HL-60 (cell line): ENCODE measurements at regions not wholly inside any gene's neighbourhood (a gene's known extent, or its start where the extent isn't known, plus 50 kb on each side); places are given as distances from the start of the nearest gene placed in this dataset.

Source experiments
- DNase-seq, 2 experiments: peaks; one replicate each; pipeline ENCODE4 v3.0.0-alpha.2; 2010 to 2020; ENCODE audit warnings: low read depth in 1 of 2, low spot score in 1 of 2
- H3K27ac ChIP-seq: fragments of 250-450 bp; sonication (Bioruptor Pico); replicated peaks from 2 replicates; pipeline ENCODE4 v1.5.1; 2020; ENCODE audit warnings: mild to moderate bottlenecking, moderate library complexity
- H3K27me3 ChIP-seq: fragments of 250-450 bp; sonication (Bioruptor Pico); 2 replicates; pipeline ENCODE4 v1.5.1; 2021; ENCODE audit warnings: mild to moderate bottlenecking, moderate library complexity; ENCODE audit not compliant: insufficient read depth, poor library complexity, severe bottlenecking
- H3K4me3 ChIP-seq: replicated peaks from 2 replicates; pipeline ENCODE4 v1.5.1; 2011; ENCODE audit warnings: mild to moderate bottlenecking, control low read depth, low read length; ENCODE audit not compliant: insufficient read depth
- GABPA ChIP-seq: IDR thresholded peaks from 2 replicates; pipeline ENCODE4 v1.6.1; 2012; ENCODE audit warnings: low read depth
- POLR2AphosphoS5 ChIP-seq: IDR thresholded peaks from 2 replicates; pipeline ENCODE4 v1.6.1; 2012; ENCODE audit warnings: low read depth
- SPI1 ChIP-seq: IDR thresholded peaks from 2 replicates; pipeline ENCODE4 v1.6.1; 2012; ENCODE audit warnings: low read depth, mild to moderate bottlenecking, borderline replicate concordance
- TF ChIP-seq, protein P1 (sequence below): IDR thresholded peaks from 2 replicates; pipeline ENCODE4 v1.6.1; 2012; ENCODE audit warnings: low read depth; ENCODE audit not compliant: insufficient replicate concordance
- TF ChIP-seq, protein P2 (sequence below): IDR thresholded peaks from one replicate; pipeline ENCODE4 v1.5.1; 2011; ENCODE audit warnings: low read length, control low read depth, inconsistent platforms; ENCODE audit not compliant: insufficient read depth

DNA sequence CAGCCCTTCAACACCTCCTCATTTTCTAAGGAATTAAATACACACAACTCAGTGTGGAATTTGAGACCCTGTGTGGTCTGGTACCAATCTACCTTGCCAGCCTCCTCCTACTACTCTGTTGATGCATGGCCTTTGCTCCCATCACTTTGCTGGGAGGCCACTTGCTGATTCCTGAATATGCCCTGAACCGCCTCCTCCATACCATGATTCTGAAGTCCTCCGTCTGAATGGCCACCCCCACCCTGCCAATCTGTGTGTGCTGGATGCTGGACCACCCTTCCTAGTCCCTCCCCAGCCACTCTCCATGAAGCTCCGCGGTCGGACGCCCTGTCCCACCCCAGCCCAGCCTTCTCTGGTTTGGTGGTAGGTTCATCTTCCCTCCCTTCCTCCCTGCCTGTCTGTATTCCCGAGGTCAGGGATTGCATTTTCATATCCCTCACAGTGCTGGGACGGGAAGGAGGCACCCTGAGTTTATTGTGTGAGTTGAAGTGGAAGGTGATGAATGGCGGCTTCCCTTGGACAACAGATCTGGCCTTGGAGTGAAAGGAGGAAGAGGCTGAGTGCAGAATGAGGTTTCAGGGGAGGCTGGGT lies 138.3 kb downstream of the CDC5L start:
- Histone ChIP-seq H3K27me3 (peaks cover 5% of the 10 kb centered on the region), H3K27ac (no peak overlapping the region), H3K4me3 (no peak overlapping the region)
- TF ChIP-seq POLR2AphosphoS5 (no peak), SPI1 (no peak), GABPA (no peak)
- TF ChIP-seq, protein P1, sequence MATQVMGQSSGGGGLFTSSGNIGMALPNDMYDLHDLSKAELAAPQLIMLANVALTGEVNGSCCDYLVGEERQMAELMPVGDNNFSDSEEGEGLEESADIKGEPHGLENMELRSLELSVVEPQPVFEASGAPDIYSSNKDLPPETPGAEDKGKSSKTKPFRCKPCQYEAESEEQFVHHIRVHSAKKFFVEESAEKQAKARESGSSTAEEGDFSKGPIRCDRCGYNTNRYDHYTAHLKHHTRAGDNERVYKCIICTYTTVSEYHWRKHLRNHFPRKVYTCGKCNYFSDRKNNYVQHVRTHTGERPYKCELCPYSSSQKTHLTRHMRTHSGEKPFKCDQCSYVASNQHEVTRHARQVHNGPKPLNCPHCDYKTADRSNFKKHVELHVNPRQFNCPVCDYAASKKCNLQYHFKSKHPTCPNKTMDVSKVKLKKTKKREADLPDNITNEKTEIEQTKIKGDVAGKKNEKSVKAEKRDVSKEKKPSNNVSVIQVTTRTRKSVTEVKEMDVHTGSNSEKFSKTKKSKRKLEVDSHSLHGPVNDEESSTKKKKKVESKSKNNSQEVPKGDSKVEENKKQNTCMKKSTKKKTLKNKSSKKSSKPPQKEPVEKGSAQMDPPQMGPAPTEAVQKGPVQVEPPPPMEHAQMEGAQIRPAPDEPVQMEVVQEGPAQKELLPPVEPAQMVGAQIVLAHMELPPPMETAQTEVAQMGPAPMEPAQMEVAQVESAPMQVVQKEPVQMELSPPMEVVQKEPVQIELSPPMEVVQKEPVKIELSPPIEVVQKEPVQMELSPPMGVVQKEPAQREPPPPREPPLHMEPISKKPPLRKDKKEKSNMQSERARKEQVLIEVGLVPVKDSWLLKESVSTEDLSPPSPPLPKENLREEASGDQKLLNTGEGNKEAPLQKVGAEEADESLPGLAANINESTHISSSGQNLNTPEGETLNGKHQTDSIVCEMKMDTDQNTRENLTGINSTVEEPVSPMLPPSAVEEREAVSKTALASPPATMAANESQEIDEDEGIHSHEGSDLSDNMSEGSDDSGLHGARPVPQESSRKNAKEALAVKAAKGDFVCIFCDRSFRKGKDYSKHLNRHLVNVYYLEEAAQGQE: no peak
- TF ChIP-seq, protein P2, sequence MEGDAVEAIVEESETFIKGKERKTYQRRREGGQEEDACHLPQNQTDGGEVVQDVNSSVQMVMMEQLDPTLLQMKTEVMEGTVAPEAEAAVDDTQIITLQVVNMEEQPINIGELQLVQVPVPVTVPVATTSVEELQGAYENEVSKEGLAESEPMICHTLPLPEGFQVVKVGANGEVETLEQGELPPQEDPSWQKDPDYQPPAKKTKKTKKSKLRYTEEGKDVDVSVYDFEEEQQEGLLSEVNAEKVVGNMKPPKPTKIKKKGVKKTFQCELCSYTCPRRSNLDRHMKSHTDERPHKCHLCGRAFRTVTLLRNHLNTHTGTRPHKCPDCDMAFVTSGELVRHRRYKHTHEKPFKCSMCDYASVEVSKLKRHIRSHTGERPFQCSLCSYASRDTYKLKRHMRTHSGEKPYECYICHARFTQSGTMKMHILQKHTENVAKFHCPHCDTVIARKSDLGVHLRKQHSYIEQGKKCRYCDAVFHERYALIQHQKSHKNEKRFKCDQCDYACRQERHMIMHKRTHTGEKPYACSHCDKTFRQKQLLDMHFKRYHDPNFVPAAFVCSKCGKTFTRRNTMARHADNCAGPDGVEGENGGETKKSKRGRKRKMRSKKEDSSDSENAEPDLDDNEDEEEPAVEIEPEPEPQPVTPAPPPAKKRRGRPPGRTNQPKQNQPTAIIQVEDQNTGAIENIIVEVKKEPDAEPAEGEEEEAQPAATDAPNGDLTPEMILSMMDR: no peak
- no peak for DNase-seq

DNA sequence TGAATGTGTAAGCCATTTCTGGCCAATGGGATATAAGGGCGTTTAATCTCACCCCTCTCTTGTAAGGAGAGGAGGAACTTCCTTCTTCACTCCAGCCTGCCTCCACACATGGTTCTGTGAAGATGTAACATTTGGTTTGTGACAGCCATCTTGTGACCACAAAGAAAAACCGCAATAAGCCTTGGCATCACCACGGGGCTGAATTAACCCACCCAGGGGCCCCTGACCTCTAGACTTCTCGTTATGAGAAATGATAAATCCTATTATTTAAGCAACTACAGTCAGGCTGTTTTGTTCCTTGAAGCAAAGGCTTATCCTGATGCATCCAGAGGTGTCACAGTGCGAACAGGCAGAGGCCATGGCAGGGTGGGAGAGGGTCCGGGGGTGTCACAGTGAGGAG lies 139.7 kb downstream of the CDC5L start:
- TF ChIP-seq SPI1 (peak; percentile 37; the same call in 1 of the 2 replicates), GABPA (no peak), POLR2AphosphoS5 (peak; percentile 81)
- Histone ChIP-seq H3K27ac (no peak overlapping the region), H3K4me3 (no peak overlapping the region), H3K27me3 (peaks cover 5% of the 10 kb centered on the region)
- peak; percentile 38 to 89 for DNase-seq

DNA sequence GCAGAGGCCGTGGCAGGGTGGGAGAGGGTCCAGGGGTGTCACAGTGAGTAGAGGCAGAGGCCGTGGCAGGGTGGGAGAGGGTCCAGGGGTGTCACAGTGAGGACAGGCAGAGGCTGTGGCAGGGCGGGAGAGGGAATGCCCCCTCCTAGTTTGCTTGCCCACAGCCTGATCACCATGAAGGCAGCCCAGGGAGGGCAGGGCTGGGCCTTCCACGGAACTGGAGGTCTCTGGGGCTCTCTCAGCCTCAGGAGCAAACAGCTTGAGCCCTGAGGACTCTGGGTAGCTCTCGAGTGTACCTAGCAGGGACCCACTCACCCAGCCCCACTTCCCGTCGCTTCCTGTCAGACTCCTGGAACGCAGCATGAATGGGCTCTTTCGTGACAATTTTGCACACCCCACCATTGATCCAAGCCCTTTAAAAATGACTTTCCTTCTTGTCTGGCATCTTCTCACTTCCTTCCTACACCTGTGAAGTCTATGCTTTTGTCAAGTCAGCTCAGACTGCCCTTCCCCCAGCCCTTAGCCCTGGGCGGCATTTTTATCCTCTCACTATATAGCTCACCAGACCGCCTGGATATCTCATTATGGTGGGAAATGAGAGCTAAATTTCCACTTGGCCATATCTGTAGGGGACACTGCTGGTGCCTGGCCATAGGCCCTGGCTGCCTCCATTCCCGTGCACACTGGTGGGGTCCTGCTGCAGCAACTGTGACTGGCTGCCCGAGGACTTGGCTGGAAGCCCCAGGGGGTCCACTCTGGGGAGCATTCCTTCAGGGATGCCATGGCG lies 140.3 kb downstream of the CDC5L start:
- no peak overlapping the region for H3K4me3 ChIP-seq
- DNase-seq: no peak
- H3K27me3 ChIP-seq: peaks cover 2% of the 10 kb centered on the region
- no peak overlapping the region for H3K27ac ChIP-seq
- TF ChIP-seq, protein P2: no peak
- TF ChIP-seq GABPA (no peak), POLR2AphosphoS5 (no peak), SPI1 (no peak)
- TF ChIP-seq, protein P1: no peak

DNA sequence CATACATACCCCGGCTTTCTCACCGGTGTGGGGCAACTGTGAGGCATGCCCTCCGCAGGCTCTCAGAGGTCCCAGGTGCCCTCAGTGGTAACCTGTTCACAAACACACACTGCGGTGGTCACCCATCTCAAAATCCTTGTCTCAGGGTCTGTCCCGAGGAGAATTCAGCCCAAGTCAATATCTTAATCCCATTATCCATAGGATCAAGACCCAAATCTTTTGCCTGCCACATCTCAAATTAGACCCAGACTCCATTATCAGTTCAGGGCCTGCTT lies 140.8 kb downstream of the CDC5L start:
- no peak for TF ChIP-seq POLR2AphosphoS5
- no peak for TF ChIP-seq SPI1
- TF ChIP-seq, protein P2: no peak
- TF ChIP-seq, protein P1: no peak
- TF ChIP-seq GABPA: no peak
- DNase-seq: no peak
- no peak overlapping the region for H3K27ac ChIP-seq
- H3K27me3 ChIP-seq: peaks cover 2% of the 10 kb centered on the region
- H3K4me3 ChIP-seq: no peak overlapping the region
